ENCODE measurements at regions not wholly inside any gene's neighbourhood (a gene's known extent, or its start where the extent isn't known, plus 50 kb on each side); places are given as distances from the start of the nearest gene placed in this dataset.

DNA sequence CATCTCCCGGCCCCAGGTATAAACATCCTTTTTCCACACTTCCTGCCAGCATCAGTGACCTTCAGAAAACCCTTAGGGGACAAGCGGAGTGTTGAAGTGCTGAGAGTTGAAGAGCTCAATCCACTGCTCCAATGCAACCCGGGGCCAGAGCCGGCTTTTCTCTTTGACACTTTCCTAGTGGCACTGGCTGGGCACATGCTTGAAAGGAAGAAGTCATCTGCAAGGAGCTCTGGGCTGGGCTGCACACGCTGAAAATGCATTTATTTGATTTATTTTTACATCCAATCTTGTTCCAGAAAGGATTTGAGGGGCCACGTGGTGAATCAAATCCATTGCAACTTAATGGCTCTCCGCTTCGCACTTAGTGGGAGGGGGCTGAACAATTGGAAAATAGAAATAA, 229.0 kb upstream of the DIO3 start:
- Histone ChIP-seq H3K27ac (no peak overlapping the region), H3K9me3 (ENCODE audit: low read depth, low read length) (no peaks in the 10 kb centered on the region), H3K4me3 (no peak overlapping the region), H3K36me3 (ENCODE audit: insufficient read depth, low read length) (no peaks in the 10 kb centered on the region), H3K9ac (ENCODE audit: insufficient read length) (no peak overlapping the region)
- no peak for TF ChIP-seq FOXP2 (optimal IDR thresholded peaks at IDR 0.05; ENCODE audit: control extremely low read depth, extremely low read length, insufficient read depth)
- TF ChIP-seq POLR2AphosphoS5 (IDR thresholded peaks at IDR 0.05; ENCODE audit: borderline replicate concordance, low read depth, low read length): no peak
- TF ChIP-seq EZH2 (IDR thresholded peaks at IDR 0.05): no peak
- no peak for DNase-seq (ENCODE audit: low read depth, low spot score)

DNA sequence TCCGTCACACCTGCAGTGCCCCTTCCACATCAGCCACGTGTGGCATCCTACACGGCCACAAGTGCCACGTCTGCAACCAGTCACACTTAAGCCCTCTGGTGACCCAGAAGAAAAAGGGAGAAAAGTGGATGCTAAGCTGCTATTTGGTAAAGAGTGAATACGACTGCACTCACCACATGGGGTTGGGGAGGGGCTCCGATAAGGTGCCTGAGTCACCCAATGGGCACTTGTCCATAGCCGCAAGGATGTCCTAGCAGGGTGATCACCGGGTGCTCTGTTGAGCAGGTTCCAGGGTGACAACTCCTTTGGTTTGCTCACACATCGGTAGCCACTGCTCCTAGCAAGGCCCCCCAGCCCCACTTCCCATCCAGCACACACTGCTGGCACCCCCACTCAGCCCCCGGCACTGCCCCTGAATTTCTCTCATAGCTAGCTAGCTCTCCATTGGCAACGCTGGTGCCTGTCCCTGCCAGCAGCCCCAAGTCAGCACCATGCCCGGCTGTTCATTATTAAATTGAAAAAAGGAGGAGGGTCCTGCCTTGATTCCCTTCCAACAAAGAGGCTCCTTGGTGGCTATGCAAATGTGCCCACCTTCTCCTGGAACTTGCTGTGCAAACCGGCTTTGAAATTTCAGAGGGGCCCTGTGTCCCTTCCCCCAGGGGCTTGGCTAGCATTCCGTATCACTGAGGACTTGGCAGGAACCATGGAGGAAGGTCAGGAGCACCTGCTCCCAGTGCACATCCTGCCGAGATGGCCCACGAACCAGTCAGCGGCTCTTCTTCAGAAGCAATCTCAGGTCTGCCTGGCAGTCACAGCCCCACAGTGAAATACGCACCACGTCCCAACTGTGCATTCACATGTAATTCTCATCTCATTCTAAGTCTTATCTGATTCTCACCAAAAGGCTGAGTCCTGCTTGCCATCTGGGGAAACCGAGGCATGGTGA, 227.7 kb upstream of the DIO3 start:
- Histone ChIP-seq H3K9ac (ENCODE audit: insufficient read length) (no peak overlapping the region), H3K27ac (no peak overlapping the region), H3K9me3 (ENCODE audit: low read depth, low read length) (no peaks in the 10 kb centered on the region), H3K4me3 (no peak overlapping the region), H3K36me3 (ENCODE audit: insufficient read depth, low read length) (no peaks in the 10 kb centered on the region)
- TF ChIP-seq EZH2 (IDR thresholded peaks at IDR 0.05) (no peak), POLR2AphosphoS5 (IDR thresholded peaks at IDR 0.05; ENCODE audit: borderline replicate concordance, low read depth, low read length) (no peak), FOXP2 (optimal IDR thresholded peaks at IDR 0.05; ENCODE audit: control extremely low read depth, extremely low read length, insufficient read depth) (no peak)
- DNase-seq (ENCODE audit: low read depth, low spot score): no peak

DNA sequence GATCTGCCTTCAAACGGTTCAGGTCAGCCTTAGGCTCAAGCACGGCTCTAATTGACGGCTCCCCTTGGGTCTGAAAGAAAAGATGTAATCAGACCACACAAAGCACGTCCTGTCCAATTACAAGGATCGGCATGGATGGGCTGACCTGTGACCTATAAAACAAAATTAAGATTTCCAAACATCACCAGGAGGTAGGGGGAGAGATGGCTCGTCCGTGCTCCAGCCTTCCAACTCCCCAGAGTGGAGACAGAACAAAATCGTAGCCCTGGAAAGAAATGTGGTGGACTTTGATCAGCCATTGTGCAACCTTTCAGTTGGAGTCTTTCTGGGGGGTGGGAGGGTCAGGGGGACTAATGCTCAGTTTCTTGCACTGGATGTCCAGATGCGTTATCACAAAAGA, 226.6 kb upstream of the DIO3 start:
- no peak overlapping the region for H3K27ac ChIP-seq
- TF ChIP-seq FOXP2 (optimal IDR thresholded peaks at IDR 0.05; ENCODE audit: control extremely low read depth, extremely low read length, insufficient read depth) (no peak), EZH2 (IDR thresholded peaks at IDR 0.05) (no peak), POLR2AphosphoS5 (IDR thresholded peaks at IDR 0.05; ENCODE audit: borderline replicate concordance, low read depth, low read length) (no peak)
- H3K4me3 ChIP-seq: no peak overlapping the region
- H3K9me3 ChIP-seq (ENCODE audit: low read depth, low read length): no peaks in the 10 kb centered on the region
- no peak overlapping the region for H3K9ac ChIP-seq (ENCODE audit: insufficient read length)
- no peak for DNase-seq (ENCODE audit: low read depth, low spot score)
- no peaks in the 10 kb centered on the region for H3K36me3 ChIP-seq (ENCODE audit: insufficient read depth, low read length)

DNA sequence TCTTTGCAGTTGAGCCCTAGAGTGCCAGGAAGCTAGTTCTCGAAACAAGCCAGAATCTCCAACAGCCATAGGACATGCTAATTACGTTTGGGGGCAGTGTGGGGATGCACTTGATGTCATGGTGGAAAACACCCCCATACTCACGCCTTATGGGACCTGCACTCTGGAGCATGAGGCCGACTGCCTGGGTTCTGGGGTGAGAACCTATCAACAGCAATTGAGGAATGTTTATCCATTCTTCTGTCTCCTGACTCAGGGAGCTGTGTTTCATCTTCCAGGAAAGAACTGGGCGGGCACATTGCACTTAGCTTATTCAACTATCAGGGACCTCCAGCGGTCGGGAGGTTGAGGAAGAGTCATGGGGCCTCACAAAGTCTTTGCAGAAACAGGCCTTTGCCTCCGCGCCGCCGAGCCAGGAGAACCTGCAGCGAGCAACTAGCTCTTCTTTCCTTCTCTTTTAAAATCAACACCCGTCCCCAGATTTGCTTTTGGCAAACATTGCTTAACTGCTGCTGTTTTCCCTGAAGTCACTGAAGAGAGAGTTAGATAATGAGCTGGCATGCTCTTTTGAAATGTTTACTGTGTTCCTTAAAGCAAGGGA, 226.1 kb upstream of the DIO3 start:
- H3K36me3 ChIP-seq (ENCODE audit: insufficient read depth, low read length): no peaks in the 10 kb centered on the region
- H3K9me3 ChIP-seq (ENCODE audit: low read depth, low read length): no peaks in the 10 kb centered on the region
- no peak overlapping the region for H3K27ac ChIP-seq
- H3K9ac ChIP-seq (ENCODE audit: insufficient read length): no peak overlapping the region
- H3K4me3 ChIP-seq: no peak overlapping the region
- TF ChIP-seq FOXP2 (optimal IDR thresholded peaks at IDR 0.05; ENCODE audit: control extremely low read depth, extremely low read length, insufficient read depth) (no peak), EZH2 (IDR thresholded peaks at IDR 0.05) (no peak), POLR2AphosphoS5 (IDR thresholded peaks at IDR 0.05; ENCODE audit: borderline replicate concordance, low read depth, low read length) (no peak)
- no peak for DNase-seq (ENCODE audit: low read depth, low spot score)

DNA sequence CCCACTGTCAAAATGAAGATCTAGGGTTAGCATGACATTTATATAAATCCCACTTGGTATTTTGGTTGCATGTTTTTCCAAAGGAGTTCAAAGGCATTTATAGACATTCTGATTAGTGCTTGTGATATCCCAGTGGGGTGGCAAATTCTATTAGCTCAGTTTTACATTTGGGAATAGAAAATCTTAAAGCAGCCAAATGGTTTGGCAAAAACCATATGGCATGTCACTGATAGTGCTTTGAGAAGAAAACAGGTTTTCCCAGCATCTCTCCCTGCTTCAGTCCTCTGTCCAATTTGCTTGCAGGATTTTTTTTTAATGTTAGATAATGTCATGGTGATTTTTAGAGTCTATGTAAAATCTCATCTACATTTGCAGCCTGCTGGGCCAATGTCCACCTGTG, 225.1 kb upstream of the DIO3 start:
- TF ChIP-seq FOXP2 (optimal IDR thresholded peaks at IDR 0.05; ENCODE audit: control extremely low read depth, extremely low read length, insufficient read depth) (no peak), EZH2 (IDR thresholded peaks at IDR 0.05) (no peak), POLR2AphosphoS5 (IDR thresholded peaks at IDR 0.05; ENCODE audit: borderline replicate concordance, low read depth, low read length) (no peak)
- H3K4me3 ChIP-seq: no peak overlapping the region
- H3K36me3 ChIP-seq (ENCODE audit: insufficient read depth, low read length): no peaks in the 10 kb centered on the region
- no peaks in the 10 kb centered on the region for H3K9me3 ChIP-seq (ENCODE audit: low read depth, low read length)
- DNase-seq (ENCODE audit: low read depth, low spot score): no peak
- no peak overlapping the region for H3K27ac ChIP-seq
- H3K9ac ChIP-seq (ENCODE audit: insufficient read length): no peak overlapping the region

DNA sequence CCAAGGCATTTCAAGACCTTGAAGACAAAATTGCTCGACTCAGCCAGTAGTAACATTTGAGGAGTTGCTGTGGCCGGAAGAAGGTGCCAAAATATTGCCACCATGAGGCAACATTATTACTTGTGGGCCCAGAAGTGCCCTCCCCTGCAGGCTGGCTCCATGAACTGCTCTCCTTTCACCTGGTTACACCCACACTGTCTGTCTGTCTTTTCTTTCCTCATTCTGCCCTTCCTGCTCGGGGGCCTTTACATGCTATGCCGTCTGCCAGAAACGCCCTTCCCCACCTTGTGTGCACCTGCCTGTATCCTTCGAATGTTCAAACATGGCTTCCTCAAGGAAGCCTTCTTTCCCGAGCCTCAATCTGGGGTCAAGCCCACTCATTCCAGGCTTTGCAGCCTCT, 224.2 kb upstream of the DIO3 start:
- H3K36me3 ChIP-seq (ENCODE audit: insufficient read depth, low read length): no peaks in the 10 kb centered on the region
- no peak for DNase-seq (ENCODE audit: low read depth, low spot score)
- no peaks in the 10 kb centered on the region for H3K9me3 ChIP-seq (ENCODE audit: low read depth, low read length)
- H3K9ac ChIP-seq (ENCODE audit: insufficient read length): no peak overlapping the region
- TF ChIP-seq POLR2AphosphoS5 (IDR thresholded peaks at IDR 0.05; ENCODE audit: borderline replicate concordance, low read depth, low read length) (no peak), EZH2 (IDR thresholded peaks at IDR 0.05) (no peak), FOXP2 (optimal IDR thresholded peaks at IDR 0.05; ENCODE audit: control extremely low read depth, extremely low read length, insufficient read depth) (no peak)
- H3K27ac ChIP-seq: no peak overlapping the region
- no peak overlapping the region for H3K4me3 ChIP-seq

DNA sequence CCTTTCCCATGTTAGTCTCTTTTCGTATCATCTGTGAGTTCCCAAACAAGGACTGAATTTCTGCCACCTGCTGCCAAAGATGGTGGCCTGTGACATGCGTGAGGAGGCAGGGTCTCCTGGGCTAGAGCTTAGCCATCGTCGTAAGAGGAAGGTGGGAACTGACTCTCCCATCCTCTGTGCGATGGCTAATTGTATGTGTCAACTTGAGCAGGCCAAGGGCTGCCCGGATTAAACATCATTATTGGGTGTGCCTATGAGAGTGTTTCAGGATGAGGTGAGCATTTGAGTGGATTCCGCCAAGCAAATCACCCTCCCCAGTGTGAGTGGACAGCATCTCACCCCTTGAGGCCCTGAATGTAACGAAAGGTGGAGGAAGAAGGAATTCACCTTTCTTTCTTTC, 220.7 kb upstream of the DIO3 start:
- Histone ChIP-seq H3K4me3 (no peak overlapping the region), H3K36me3 (ENCODE audit: insufficient read depth, low read length) (no peaks in the 10 kb centered on the region), H3K27ac (no peak overlapping the region), H3K9me3 (ENCODE audit: low read depth, low read length) (no peaks in the 10 kb centered on the region), H3K9ac (ENCODE audit: insufficient read length) (no peak overlapping the region)
- no peak for DNase-seq (ENCODE audit: low read depth, low spot score)
- TF ChIP-seq POLR2AphosphoS5 (IDR thresholded peaks at IDR 0.05; ENCODE audit: borderline replicate concordance, low read depth, low read length) (no peak), EZH2 (IDR thresholded peaks at IDR 0.05) (no peak), FOXP2 (optimal IDR thresholded peaks at IDR 0.05; ENCODE audit: control extremely low read depth, extremely low read length, insufficient read depth) (no peak)

DNA sequence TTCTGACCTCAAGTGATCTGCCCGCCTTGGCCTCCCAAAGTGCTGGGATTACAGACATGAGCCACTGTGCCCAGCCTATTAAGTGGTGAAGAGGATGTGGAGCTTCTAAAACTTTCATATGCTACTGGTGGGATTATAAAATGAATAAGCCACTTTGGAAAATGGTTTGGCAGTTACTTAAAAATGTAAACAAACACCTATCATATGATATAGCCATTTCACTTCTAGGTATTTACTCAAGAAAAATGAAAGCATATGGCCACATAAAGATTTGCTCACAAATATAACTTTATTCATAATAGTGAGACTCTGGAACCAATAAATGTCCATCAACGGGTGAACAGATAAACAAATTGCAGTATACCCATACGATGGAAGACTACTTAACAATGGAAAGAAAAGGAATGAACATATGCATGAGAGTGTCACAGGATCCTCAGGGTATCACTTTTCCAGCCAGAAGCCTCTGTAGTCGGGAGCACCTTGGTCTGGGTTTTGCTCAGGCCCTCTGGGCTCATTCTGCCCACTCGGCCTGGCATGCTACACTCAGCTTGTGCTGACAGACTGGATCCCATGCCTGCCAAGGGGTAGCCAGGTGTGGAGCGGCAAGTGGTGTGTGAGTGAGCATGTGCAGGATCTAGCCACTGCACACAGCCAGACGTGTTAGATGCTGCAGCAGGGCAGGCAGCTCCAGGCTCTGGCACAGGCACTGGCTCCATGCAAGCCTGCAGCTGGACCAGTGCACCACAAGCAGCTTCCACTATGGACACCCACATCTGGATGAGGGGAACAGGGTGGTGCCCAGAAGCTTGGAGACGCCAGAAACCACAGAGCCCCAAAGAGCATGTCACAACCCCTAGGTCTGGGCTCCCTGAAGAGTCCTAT, 213.2 kb upstream of the DIO3 start:
- Histone ChIP-seq H3K27ac (no peak overlapping the region), H3K9ac (ENCODE audit: insufficient read length) (no peak overlapping the region), H3K4me3 (no peak overlapping the region), H3K9me3 (ENCODE audit: low read depth, low read length) (no peaks in the 10 kb centered on the region), H3K36me3 (ENCODE audit: insufficient read depth, low read length) (no peaks in the 10 kb centered on the region)
- no peak for DNase-seq (ENCODE audit: low read depth, low spot score)
- TF ChIP-seq EZH2 (IDR thresholded peaks at IDR 0.05) (no peak), FOXP2 (optimal IDR thresholded peaks at IDR 0.05; ENCODE audit: control extremely low read depth, extremely low read length, insufficient read depth) (no peak), POLR2AphosphoS5 (IDR thresholded peaks at IDR 0.05; ENCODE audit: borderline replicate concordance, low read depth, low read length) (no peak)

Measured in SK-N-MC (cell line).